GM12878 (cell line): ENCODE measurements at regions not wholly inside any gene's neighbourhood (a gene's known extent, or its start where the extent isn't known, plus 50 kb on each side); places are given as distances from the start of the nearest gene placed in this dataset.

Experiments
- ATAC-seq: fragments of 200-7000 bp; cut with Tn5 transposase; 3 replicates; pipeline ENCODE4 v1.9.1; 2020; ENCODE audit warnings: mild to moderate bottlenecking, moderate library complexity
- BruUV-seq: library from RNA; stranded (reverse); fragments of 400-500 nt; replicated peaks from 2 replicates; lab custom pipeline; 2021; lab: Mats Ljungman, UMichigan
- CTCF ChIA-PET: fragments of 300-600 bp; sonication (Branson Sonifier 250); formaldehyde crosslinking; extraction: SDS; loops from one replicate; lab custom pipeline; 2021; ENCODE audit warnings: inconsistent platforms; lab: Yijun Ruan, JAX
- POLR2A ChIA-PET: fragments of 350-600 bp; formaldehyde crosslinking; extraction: SDS; loops from one replicate; lab custom pipeline; 2021; ENCODE audit warnings: inconsistent platforms; lab: Charles Lee
- RAD21 ChIA-PET: fragments of 300-600 bp; sonication (Branson Sonifier 250); formaldehyde crosslinking; loops from one replicate; lab custom pipeline; 2023; ENCODE audit warnings: antibody characterized with exemption; ENCODE audit not compliant: unreplicated experiment; lab: Charles Lee
- SMC1A ChIA-PET: fragments of 300-600 bp; sonication (Branson Sonifier 250); formaldehyde crosslinking; loops from one replicate; lab custom pipeline; 2023; ENCODE audit not compliant: unreplicated experiment, uncharacterized antibody; lab: Charles Lee
- DNase-seq: peaks from one replicate; pipeline ENCODE4 v3.0.0-alpha.2; 2011; ENCODE audit warnings: low read depth, low spot score
- FAIRE-seq: peaks from 3 replicates; lab custom pipeline; 2011; peaks lifted over from hg19 to GRCh38; lab: Jason Lieb, UNC
- H2AFZ ChIP-seq: 2 replicates; pipeline ENCODE4 v1.6.0; 2011; ENCODE audit warnings: low read depth, low read length, control low read depth; ENCODE audit not compliant: control insufficient read depth
- H3K27ac ChIP-seq: 2 replicates; pipeline ENCODE4 v1.5.1; 2011; ENCODE audit warnings: control low read depth; ENCODE audit not compliant: control insufficient read depth, insufficient read depth
- H3K27me3 ChIP-seq, 2 experiments: replicated peaks in 1 of 2; 2 replicates each; pipeline versions ENCODE4 v1.6.0 to v1.6.1; 2011; ENCODE audit warnings: low read length in 1 of 2; ENCODE audit not compliant: control insufficient read depth in 2 of 2, insufficient read depth in 2 of 2
- H3K36me3 ChIP-seq, 2 experiments: 2 replicates each; pipeline ENCODE4 v1.5.1; 2011; ENCODE audit warnings: low read length in 1 of 2; ENCODE audit not compliant: control insufficient read depth in 2 of 2, insufficient read depth in 2 of 2
- H3K4me1 ChIP-seq: 2 replicates; pipeline ENCODE4 v1.6.1; 2011; ENCODE audit warnings: mild to moderate bottlenecking, low read length, moderate library complexity, mixed read lengths; ENCODE audit not compliant: control insufficient read depth, insufficient read depth
- H3K4me2 ChIP-seq: 2 replicates; pipeline ENCODE4 v1.6.0; 2011; ENCODE audit warnings: control low read depth; ENCODE audit not compliant: control insufficient read depth, insufficient read depth
- H3K4me3 ChIP-seq: fragments of 200-600 bp; sonication (generic); 2 replicates; pipeline ENCODE4 v1.5.1; 2016
- H3K79me2 ChIP-seq: 2 replicates; pipeline ENCODE4 v1.6.0; 2011; ENCODE audit warnings: low read length; ENCODE audit not compliant: control insufficient read depth, insufficient read depth
- H3K9ac ChIP-seq: 2 replicates; pipeline ENCODE4 v1.8.0; 2011; ENCODE audit warnings: low read length, control low read depth, mixed read lengths; ENCODE audit not compliant: control insufficient read depth, insufficient read depth
- H3K9me3 ChIP-seq: replicated peaks from 3 replicates; pipeline ENCODE4 v1.5.1; 2011; ENCODE audit warnings: mild to moderate bottlenecking, low read length; ENCODE audit not compliant: control insufficient read depth, insufficient read depth
- H4K20me1 ChIP-seq: 2 replicates; pipeline ENCODE4 v1.6.0; 2011; ENCODE audit not compliant: control insufficient read depth, insufficient read depth
- BCL11A ChIP-seq: IDR thresholded peaks from 2 replicates; pipeline ENCODE4 v1.6.1; 2011; ENCODE audit warnings: low read depth, low read length
- FOS ChIP-seq: IDR thresholded peaks from 3 replicates; pipeline ENCODE4 v1.6.1; 2011; ENCODE audit warnings: borderline replicate concordance; ENCODE audit not compliant: insufficient read length; ENCODE audit errors: extremely low read depth
- FOXK2 ChIP-seq: fragments of 450-650 bp; IDR thresholded peaks from 2 replicates; pipeline ENCODE4 v1.6.1; 2017; ENCODE audit warnings: mild to moderate bottlenecking, moderate library complexity
- GATAD2B ChIP-seq: fragments of 450-650 bp; conservative IDR thresholded peaks from 2 replicates; pipeline ENCODE4 v1.6.1; 2017; ENCODE audit warnings: low read depth, mild to moderate bottlenecking, moderate library complexity
- HDGF ChIP-seq: fragments of 450-650 bp; IDR thresholded peaks from 2 replicates; pipeline ENCODE4 v1.6.1; 2016; ENCODE audit warnings: antibody characterized with exemption
- KAT2A ChIP-seq: conservative IDR thresholded peaks from 2 replicates; pipeline ENCODE4 v1.6.1; 2011; ENCODE audit warnings: low read depth, low read length; ENCODE audit not compliant: control insufficient read depth
- KDM1A ChIP-seq: fragments of 200-600 bp; sonication (generic); IDR thresholded peaks from 2 replicates; pipeline ENCODE4 v1.6.1; 2016; ENCODE audit warnings: borderline replicate concordance
- LARP7 ChIP-seq: fragments of 450-650 bp; IDR thresholded peaks from 2 replicates; pipeline ENCODE4 v1.6.1; 2017; ENCODE audit warnings: mild to moderate bottlenecking
- MXI1 ChIP-seq: fragments of 150-350 bp; IDR thresholded peaks from 2 replicates; pipeline ENCODE4 v1.6.1; 2011; ENCODE audit warnings: low read depth, mild to moderate bottlenecking, inconsistent platforms, low read length, improper control_type of control experiment
- NFYB ChIP-seq: IDR thresholded peaks from 2 replicates; pipeline ENCODE4 v1.6.1; 2011; ENCODE audit warnings: low read depth, mild to moderate bottlenecking, low read length, improper control_type of control experiment, moderate library complexity; ENCODE audit not compliant: insufficient read depth
- RAD21 ChIP-seq: IDR thresholded peaks from 2 replicates; pipeline ENCODE4 v1.6.1; 2011; ENCODE audit warnings: mild to moderate bottlenecking, low read depth, low read length, moderate library complexity; ENCODE audit not compliant: insufficient read depth
- SMARCA5 ChIP-seq: fragments of 450-650 bp; IDR thresholded peaks from 2 replicates; pipeline ENCODE4 v1.6.1; 2017; ENCODE audit warnings: mild to moderate bottlenecking
- SP1 ChIP-seq: IDR thresholded peaks from one replicate; pipeline ENCODE4 v1.6.1; 2011; ENCODE audit warnings: low read depth, low read length
- TAF1 ChIP-seq: IDR thresholded peaks from 2 replicates; pipeline ENCODE4 v1.6.1; 2011; ENCODE audit warnings: mild to moderate bottlenecking, low read depth, low read length, borderline replicate concordance
- TARDBP ChIP-seq: IDR thresholded peaks from 2 replicates; pipeline ENCODE4 v1.6.1; 2016; ENCODE audit warnings: borderline replicate concordance
- ZBED1 ChIP-seq: IDR thresholded peaks from 2 replicates; pipeline ENCODE4 v1.6.1; 2016; ENCODE audit warnings: borderline replicate concordance
- ZNF274 ChIP-seq: IDR thresholded peaks from one replicate; pipeline ENCODE4 v1.8.0; 2011; ENCODE audit not compliant: insufficient read length, insufficient read depth
- in situ Hi-C: fragments of 300-500 bp; cut with MboI; formaldehyde crosslinking; loops from 9 replicates; pipeline ENCODE4 v1.14.3; 2018; ENCODE audit warnings: mixed read lengths
- intact Hi-C: fragments of 100-400 bp; cut with micrococcal nuclease; formaldehyde crosslinking; loops from one replicate; pipeline ENCODE4 v1.14.2; 2022; ENCODE audit not compliant: unreplicated experiment
- TF ChIP-seq, protein P1 (sequence below): fragments of 450-650 bp; conservative IDR thresholded peaks from 2 replicates; pipeline ENCODE4 v1.6.1; 2017; ENCODE audit warnings: mild to moderate bottlenecking, moderate library complexity
- TF ChIP-seq, protein P2 (sequence below): fragments of 450-650 bp; IDR thresholded peaks from 2 replicates; pipeline ENCODE4 v1.6.1; 2017; ENCODE audit warnings: mild to moderate bottlenecking, moderate library complexity
- TF ChIP-seq, protein P3 (sequence below): fragments of 450-650 bp; IDR thresholded peaks from 2 replicates; pipeline ENCODE4 v1.6.1; 2017; ENCODE audit warnings: low read depth, mild to moderate bottlenecking, moderate library complexity

DNA sequence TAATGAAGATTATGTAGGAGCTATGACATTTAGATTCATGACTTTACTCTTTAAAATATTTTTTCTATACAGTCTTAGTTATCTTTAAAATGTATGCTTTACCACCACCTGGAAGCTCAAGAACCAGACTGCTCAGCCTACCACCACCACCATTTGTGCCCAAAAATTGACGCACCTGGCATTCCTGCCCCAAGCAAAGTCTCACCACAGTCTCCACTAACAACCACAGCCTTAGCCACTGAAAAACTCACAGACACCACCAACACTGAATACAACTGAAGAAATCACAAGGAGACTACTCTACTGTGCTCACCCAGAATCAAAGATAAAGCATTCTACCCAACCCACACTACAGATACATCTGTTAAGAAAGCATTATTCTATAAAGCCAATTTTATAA, 201.9 kb upstream of the PDE10A start (continued):
- TF ChIP-seq ZNF274 (no peak), RAD21 (no peak), FOS (no peak), LARP7 (no peak)

DNA sequence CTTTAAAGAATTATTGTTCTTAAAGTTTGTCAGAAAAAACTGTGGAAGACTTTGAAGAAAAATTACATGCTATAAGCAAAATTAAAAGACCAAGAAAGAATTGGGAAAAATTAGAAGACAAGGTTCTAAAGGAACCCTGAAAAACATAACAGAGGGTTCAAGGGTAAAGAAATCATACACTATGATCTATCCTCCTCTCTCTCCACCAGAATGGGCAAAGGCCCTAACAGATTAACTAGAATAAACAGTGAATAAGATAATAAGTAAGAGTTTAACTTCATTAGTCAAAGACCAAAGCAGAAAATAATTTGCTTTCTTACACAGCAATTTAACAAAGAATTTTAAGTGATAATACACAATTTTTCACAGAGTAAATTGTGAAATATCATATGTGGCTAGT, 201.2 kb upstream of the PDE10A start:
- FAIRE-seq = no peak
- SMC1A ChIA-PET = no interaction called here
- no peaks in the 10 kb centered on the region for H3K27me3 ChIP-seq
- no peak for DNase-seq
- H3K9me3 ChIP-seq = no peaks in the 10 kb centered on the region
- intact Hi-C loops = no loop called here
- CTCF ChIA-PET = no interaction called here
- no TSS peak for BruUV-seq
- RAD21 ChIA-PET = no interaction called here
- POLR2A ChIA-PET = no interaction called here
- no peak for ATAC-seq
- no peak overlapping the region for H3K4me2 ChIP-seq
- no peak overlapping the region for H2AFZ ChIP-seq
- no peaks in the 10 kb centered on the region for H3K79me2 ChIP-seq
- H3K27ac ChIP-seq = no peak overlapping the region
- TF ChIP-seq, protein P1, sequence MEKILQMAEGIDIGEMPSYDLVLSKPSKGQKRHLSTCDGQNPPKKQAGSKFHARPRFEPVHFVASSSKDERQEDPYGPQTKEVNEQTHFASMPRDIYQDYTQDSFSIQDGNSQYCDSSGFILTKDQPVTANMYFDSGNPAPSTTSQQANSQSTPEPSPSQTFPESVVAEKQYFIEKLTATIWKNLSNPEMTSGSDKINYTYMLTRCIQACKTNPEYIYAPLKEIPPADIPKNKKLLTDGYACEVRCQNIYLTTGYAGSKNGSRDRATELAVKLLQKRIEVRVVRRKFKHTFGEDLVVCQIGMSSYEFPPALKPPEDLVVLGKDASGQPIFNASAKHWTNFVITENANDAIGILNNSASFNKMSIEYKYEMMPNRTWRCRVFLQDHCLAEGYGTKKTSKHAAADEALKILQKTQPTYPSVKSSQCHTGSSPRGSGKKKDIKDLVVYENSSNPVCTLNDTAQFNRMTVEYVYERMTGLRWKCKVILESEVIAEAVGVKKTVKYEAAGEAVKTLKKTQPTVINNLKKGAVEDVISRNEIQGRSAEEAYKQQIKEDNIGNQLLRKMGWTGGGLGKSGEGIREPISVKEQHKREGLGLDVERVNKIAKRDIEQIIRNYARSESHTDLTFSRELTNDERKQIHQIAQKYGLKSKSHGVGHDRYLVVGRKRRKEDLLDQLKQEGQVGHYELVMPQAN = no peak
- no peak for TF ChIP-seq GATAD2B
- TF ChIP-seq TARDBP = no peak
- TF ChIP-seq KDM1A = no peak
- no peak for TF ChIP-seq SMARCA5
- TF ChIP-seq TAF1 = no peak
- TF ChIP-seq KAT2A = no peak
- TF ChIP-seq, protein P2, sequence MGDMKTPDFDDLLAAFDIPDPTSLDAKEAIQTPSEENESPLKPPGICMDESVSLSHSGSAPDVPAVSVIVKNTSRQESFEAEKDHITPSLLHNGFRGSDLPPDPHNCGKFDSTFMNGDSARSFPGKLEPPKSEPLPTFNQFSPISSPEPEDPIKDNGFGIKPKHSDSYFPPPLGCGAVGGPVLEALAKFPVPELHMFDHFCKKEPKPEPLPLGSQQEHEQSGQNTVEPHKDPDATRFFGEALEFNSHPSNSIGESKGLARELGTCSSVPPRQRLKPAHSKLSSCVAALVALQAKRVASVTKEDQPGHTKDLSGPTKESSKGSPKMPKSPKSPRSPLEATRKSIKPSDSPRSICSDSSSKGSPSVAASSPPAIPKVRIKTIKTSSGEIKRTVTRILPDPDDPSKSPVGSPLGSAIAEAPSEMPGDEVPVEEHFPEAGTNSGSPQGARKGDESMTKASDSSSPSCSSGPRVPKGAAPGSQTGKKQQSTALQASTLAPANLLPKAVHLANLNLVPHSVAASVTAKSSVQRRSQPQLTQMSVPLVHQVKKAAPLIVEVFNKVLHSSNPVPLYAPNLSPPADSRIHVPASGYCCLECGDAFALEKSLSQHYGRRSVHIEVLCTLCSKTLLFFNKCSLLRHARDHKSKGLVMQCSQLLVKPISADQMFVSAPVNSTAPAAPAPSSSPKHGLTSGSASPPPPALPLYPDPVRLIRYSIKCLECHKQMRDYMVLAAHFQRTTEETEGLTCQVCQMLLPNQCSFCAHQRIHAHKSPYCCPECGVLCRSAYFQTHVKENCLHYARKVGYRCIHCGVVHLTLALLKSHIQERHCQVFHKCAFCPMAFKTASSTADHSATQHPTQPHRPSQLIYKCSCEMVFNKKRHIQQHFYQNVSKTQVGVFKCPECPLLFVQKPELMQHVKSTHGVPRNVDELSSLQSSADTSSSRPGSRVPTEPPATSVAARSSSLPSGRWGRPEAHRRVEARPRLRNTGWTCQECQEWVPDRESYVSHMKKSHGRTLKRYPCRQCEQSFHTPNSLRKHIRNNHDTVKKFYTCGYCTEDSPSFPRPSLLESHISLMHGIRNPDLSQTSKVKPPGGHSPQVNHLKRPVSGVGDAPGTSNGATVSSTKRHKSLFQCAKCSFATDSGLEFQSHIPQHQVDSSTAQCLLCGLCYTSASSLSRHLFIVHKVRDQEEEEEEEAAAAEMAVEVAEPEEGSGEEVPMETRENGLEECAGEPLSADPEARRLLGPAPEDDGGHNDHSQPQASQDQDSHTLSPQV = no peak
- TF ChIP-seq SP1 = no peak
- TF ChIP-seq, protein P3, sequence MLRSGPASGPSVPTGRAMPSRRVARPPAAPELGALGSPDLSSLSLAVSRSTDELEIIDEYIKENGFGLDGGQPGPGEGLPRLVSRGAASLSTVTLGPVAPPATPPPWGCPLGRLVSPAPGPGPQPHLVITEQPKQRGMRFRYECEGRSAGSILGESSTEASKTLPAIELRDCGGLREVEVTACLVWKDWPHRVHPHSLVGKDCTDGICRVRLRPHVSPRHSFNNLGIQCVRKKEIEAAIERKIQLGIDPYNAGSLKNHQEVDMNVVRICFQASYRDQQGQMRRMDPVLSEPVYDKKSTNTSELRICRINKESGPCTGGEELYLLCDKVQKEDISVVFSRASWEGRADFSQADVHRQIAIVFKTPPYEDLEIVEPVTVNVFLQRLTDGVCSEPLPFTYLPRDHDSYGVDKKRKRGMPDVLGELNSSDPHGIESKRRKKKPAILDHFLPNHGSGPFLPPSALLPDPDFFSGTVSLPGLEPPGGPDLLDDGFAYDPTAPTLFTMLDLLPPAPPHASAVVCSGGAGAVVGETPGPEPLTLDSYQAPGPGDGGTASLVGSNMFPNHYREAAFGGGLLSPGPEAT = no peak
- TF ChIP-seq NFYB = no peak
- TF ChIP-seq MXI1 = no peak
- no peak for TF ChIP-seq HDGF
- no peak for TF ChIP-seq FOXK2
- TF ChIP-seq ZBED1 = no peak
- TF ChIP-seq BCL11A = no peak
- H3K4me3 ChIP-seq = no peak overlapping the region
- H4K20me1 ChIP-seq = no peaks in the 10 kb centered on the region
- in situ Hi-C loops = no loop called here
- H3K36me3 ChIP-seq = no peaks in the 10 kb centered on the region
- no peaks in the 10 kb centered on the region for H3K4me1 ChIP-seq
- H3K9ac ChIP-seq = no peak overlapping the region
